Medulla oblongata (tissue), 1 donor: ENCODE measurements at regions not wholly inside any gene's neighbourhood (a gene's known extent, or its start where the extent isn't known, plus 50 kb on each side); places are given as distances from the start of the nearest gene placed in this dataset.
A peak's percentile ranks its signal among the peaks of the same experiment; 100 is the strongest.
"Not testable (repeated sequence)": the region's sequence is repeated elsewhere in the genome, so short reads cannot be mapped to it uniquely, and the experiment has no call there.

Experiments
- DNase-seq: peaks from one replicate; pipeline ENCODE4 v3.0.0-alpha.2; 2015; ENCODE audit errors: extremely low spot score

DNA sequence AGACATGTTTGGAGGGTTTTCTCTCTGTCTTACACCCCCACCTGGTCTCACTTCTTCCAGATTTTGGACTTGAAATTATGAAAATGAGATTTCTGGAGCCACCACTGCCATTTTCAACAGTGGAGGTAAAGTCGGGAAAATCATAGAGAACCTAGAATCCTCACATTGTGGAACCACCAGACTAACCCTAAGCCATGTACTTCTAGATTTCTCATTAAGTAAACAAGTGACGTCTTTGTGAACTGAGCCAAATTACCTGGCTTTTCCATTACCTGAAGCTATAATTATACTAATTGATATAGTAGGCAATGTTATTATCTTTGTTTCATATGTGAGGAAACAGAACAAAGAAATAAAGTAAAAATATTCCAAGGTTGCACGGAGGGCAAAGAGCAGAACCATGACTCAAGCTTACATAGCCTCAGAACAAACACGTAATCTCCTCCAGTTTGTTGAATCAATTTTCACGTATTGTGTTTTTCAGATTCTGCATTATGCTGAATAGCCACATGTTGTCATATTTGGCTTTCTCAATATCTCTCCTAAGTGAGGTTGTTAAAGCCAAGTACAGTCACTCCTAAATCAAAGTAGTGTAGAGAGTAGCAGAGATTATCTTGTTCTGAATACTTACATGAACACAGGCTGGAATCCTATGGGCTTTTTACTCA lies 101.3 kb upstream of the CMC1 start:
- DNase-seq = no peak

- DNase-seq = no peak
Observed at GRCh38 chr3:28140664-28141063, 100.8 kb upstream of the CMC1 start.

DNA sequence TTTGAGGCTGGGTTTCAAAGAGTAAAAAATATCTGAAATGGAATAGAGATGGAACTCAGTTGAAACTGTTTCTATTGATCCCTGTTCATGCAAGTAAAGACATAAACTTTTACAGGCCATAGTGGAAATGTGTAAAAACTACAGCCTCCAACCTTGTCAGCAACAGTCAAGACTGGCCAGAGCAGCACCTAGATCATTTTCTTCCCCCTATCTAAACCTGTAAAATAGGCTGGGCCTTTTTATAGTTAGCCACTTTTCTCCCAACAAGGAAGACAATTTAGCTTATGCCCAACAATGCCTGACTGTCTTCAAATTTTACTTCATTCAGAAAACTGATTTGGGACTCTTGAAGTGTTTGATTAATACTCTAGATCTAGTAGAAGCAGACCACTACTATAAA lies 91.5 kb upstream of the CMC1 start:
- no peak for DNase-seq

GRCh38 chr3:28150465-28151206 lies 90.8 kb upstream of the CMC1 start:
- DNase-seq = no peak

GRCh38 chr3:28151207-28151550 lies 90.2 kb upstream of the CMC1 start:
- no peak for DNase-seq

- DNase-seq = peak; percentile 8
Observed at GRCh38 chr3:28151608-28152228, 89.7 kb upstream of the CMC1 start.

DNA sequence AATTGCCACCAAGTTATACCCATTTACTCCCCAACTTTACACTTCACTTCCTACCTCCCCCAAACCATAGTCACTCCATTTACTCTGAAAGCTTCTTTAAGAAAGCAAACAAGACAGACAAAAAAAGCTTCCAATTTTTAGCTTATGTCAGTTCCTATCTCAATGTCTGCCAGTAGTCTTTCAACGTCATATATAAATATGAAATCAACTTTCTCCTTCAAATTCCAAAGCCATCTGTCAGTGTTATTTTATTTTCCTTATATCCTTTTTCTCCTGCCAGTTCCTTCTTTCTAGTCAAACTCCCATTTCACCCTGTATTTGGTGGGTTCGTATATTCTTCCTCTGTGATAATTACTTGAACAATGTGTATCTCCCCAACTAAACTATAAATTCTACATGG lies 85.8 kb upstream of the CMC1 start:
- no peak for DNase-seq

DNA sequence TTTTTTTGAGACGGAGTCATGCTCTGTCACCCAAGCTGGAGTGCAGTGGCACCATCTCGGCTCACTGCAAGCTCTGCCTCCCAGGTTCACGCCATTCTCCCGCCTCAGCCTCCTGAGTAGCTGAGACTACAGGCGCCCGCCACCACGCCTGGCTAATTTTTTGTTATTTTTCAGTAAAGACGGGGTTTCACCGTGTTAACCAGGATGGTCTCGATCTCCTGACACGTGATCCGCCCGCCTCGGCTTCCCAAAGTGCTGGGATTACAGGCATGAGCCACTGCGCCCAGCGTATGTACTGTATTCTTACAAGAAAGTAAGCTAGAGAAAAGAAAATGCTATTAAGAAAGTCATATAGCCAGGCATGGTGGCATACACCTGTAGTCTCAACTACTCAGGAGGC lies 84.8 kb upstream of the CMC1 start:
- not testable (repeated sequence) for DNase-seq

- no peak for DNase-seq
Observed at GRCh38 chr3:28171962-28172361, 69.5 kb upstream of the CMC1 start.

GRCh38 chr3:28172748-28173147 lies 68.7 kb upstream of the CMC1 start:
- DNase-seq = no peak

- DNase-seq = no peak
Observed at GRCh38 chr3:28173836-28174235, 67.6 kb upstream of the CMC1 start.

- DNase-seq = no peak
Observed at GRCh38 chr3:28186748-28187147, 54.7 kb upstream of the CMC1 start.

DNA sequence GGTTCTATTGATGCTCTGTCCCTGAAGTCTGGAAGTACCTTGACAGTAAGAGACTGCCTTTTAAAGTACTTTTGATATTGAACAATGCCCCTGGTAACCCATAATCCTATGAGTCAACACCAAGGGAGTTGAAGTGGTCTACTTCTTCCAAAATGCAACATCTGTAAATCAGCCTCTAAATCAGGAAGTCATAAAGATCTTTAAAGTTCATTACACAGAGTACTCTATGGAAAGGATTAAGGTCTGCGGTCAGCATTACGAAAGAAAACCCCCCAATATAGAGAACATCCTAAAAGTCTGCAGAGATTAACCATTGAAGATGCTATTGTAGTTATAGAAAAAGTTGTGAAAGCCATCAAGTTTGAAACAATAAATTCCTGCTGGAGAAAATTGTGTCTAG lies 52.7 kb upstream of the CMC1 start:
- no peak for DNase-seq

DNA sequence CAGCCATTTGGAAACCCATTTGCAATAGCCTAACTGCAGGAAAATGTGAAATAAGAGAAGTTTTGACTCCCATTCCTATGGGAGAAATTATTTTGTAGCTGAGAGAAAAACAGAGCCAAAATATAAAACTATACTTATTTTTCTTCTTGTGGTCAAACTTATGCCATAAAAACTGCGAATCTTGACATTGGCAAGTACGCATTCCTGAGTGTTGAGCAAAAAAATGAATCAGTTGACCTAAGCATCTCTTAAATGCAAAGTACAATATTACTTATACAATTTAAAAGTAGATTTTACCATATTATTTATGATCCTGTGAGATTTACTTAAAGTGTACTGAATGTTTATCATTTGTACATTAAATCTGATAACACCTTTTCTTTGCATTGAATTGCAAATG lies 50.1 kb upstream of the CMC1 start:
- no peak for DNase-seq
